IPS DF 6.9 (cell line): ENCODE measurements at regions not wholly inside any gene's neighbourhood (a gene's known extent, or its start where the extent isn't known, plus 50 kb on each side); places are given as distances from the start of the nearest gene placed in this dataset.

Source experiments
- DNase-seq: peaks from one replicate; pipeline ENCODE4 v3.0.0-alpha.2; 2013; ENCODE audit warnings: low read depth, low spot score
- H3K27ac ChIP-seq: one replicate; pipeline ENCODE4 v1.5.1; 2013; ENCODE audit warnings: low read length, control low read depth
- H3K27me3 ChIP-seq: 2 replicates; pipeline ENCODE4 v1.6.1; 2013; ENCODE audit warnings: mild to moderate bottlenecking, low read length; ENCODE audit not compliant: control insufficient read depth, insufficient read depth
- H3K36me3 ChIP-seq: 2 replicates; pipeline ENCODE4 v1.6.1; 2013; ENCODE audit warnings: low read length; ENCODE audit not compliant: control insufficient read depth, insufficient read depth
- H3K4me1 ChIP-seq: 2 replicates; pipeline ENCODE4 v1.6.1; 2013; ENCODE audit warnings: low read length; ENCODE audit not compliant: control insufficient read depth, insufficient read depth
- H3K4me3 ChIP-seq: 2 replicates; pipeline ENCODE4 v1.5.1; 2013; ENCODE audit warnings: mild to moderate bottlenecking, low read length
- H3K9me3 ChIP-seq: 2 replicates; pipeline ENCODE4 v1.6.1; 2013; ENCODE audit warnings: low read length, inconsistent platforms; ENCODE audit not compliant: control insufficient read depth, insufficient read depth
- WGBS: extraction: QIAGEN DNeasy Blood & Tissue Kit; methylation state at CpG from one replicate; pipeline ENCODE4 v1.1.7; 2013; ENCODE audit warnings: mixed read lengths, missing lambda C conversion rate; ENCODE audit not compliant: insufficient read length, insufficient coverage; 5-methylcytosine and 5-hydroxymethylcytosine counted together

- Histone ChIP-seq H3K4me1 (no peaks in the 10 kb centered on the region), H3K27me3 (no peaks in the 10 kb centered on the region), H3K4me3 (no peak overlapping the region), H3K36me3 (no peaks in the 10 kb centered on the region), H3K27ac (no peak overlapping the region), H3K9me3 (no peaks in the 10 kb centered on the region)
- no CpG with 5 or more reads among the region's 4 CpGs for WGBS
- no peak for DNase-seq
Measured at GRCh38 chr5:71838286-71838685, 119.2 kb downstream of the CARTPT start.

- H3K4me3 ChIP-seq: no peak overlapping the region
- H3K36me3 ChIP-seq: no peaks in the 10 kb centered on the region
- DNase-seq: no peak
- H3K27ac ChIP-seq: no peak overlapping the region
- no CpG with 5 or more reads among the region's 6 CpGs for WGBS
- H3K27me3 ChIP-seq: no peaks in the 10 kb centered on the region
- no peaks in the 10 kb centered on the region for H3K9me3 ChIP-seq
- no peaks in the 10 kb centered on the region for H3K4me1 ChIP-seq
Measured at GRCh38 chr5:71839096-71839884, 120.2 kb downstream of the CARTPT start.

GRCh38 chr5:71841107-71841506, 122.0 kb downstream of the CARTPT start:
- WGBS: no CpG with 5 or more reads among the region's 1 CpG
- Histone ChIP-seq H3K36me3 (no peaks in the 10 kb centered on the region), H3K4me1 (no peaks in the 10 kb centered on the region), H3K4me3 (no peak overlapping the region), H3K27me3 (no peaks in the 10 kb centered on the region), H3K9me3 (no peaks in the 10 kb centered on the region), H3K27ac (no peak overlapping the region)
- no peak for DNase-seq

- no peak for DNase-seq
- Histone ChIP-seq H3K4me3 (no peak overlapping the region), H3K4me1 (no peaks in the 10 kb centered on the region), H3K9me3 (no peaks in the 10 kb centered on the region), H3K27ac (no peak overlapping the region), H3K36me3 (no peaks in the 10 kb centered on the region), H3K27me3 (no peaks in the 10 kb centered on the region)
- WGBS: no CpG with 5 or more reads among the region's 3 CpGs
Measured at GRCh38 chr5:71843111-71843510, 124.0 kb downstream of the CARTPT start.

- H3K36me3 ChIP-seq: no peaks in the 10 kb centered on the region
- no peak for DNase-seq
- WGBS: no CpG with 5 or more reads among the region's 3 CpGs
- no peaks in the 10 kb centered on the region for H3K27me3 ChIP-seq
- no peaks in the 10 kb centered on the region for H3K9me3 ChIP-seq
- H3K4me1 ChIP-seq: no peaks in the 10 kb centered on the region
- H3K27ac ChIP-seq: no peak overlapping the region
- no peak overlapping the region for H3K4me3 ChIP-seq
Measured at GRCh38 chr5:71844862-71845261, 125.8 kb downstream of the CARTPT start.

- Histone ChIP-seq H3K4me1 (no peaks in the 10 kb centered on the region; the same call in 1 of the 2 replicates), H3K4me3 (no peak overlapping the region), H3K27ac (no peak overlapping the region), H3K9me3 (no peaks in the 10 kb centered on the region), H3K36me3 (no peaks in the 10 kb centered on the region), H3K27me3 (no peaks in the 10 kb centered on the region)
- DNase-seq: no peak
- no CpG with 5 or more reads among the region's 4 CpGs for WGBS
Measured at GRCh38 chr5:71859515-71859914, 140.4 kb downstream of the CARTPT start.

GRCh38 chr5:71860048-71860447, 141.0 kb downstream of the CARTPT start:
- Histone ChIP-seq H3K27ac (no peak overlapping the region), H3K27me3 (no peaks in the 10 kb centered on the region), H3K4me1 (no peaks in the 10 kb centered on the region; the same call in 1 of the 2 replicates), H3K9me3 (no peaks in the 10 kb centered on the region), H3K36me3 (no peaks in the 10 kb centered on the region), H3K4me3 (no peak overlapping the region)
- no peak for DNase-seq
- WGBS: no CpG with 5 or more reads among the region's 3 CpGs

- H3K4me3 ChIP-seq: no peak overlapping the region
- no peaks in the 10 kb centered on the region for H3K27me3 ChIP-seq
- no peaks in the 10 kb centered on the region for H3K9me3 ChIP-seq
- peaks cover 1% of the 10 kb centered on the region; the same call in 1 of the 2 replicates for H3K4me1 ChIP-seq
- no peak overlapping the region for H3K27ac ChIP-seq
- no CpG with 5 or more reads among the region's 1 CpG for WGBS
- DNase-seq: no peak
- H3K36me3 ChIP-seq: no peaks in the 10 kb centered on the region
Measured at GRCh38 chr5:71861682-71862081, 142.6 kb downstream of the CARTPT start.

- H3K27me3 ChIP-seq: no peaks in the 10 kb centered on the region
- no peak overlapping the region for H3K27ac ChIP-seq
- no peak overlapping the region for H3K4me3 ChIP-seq
- no peak for DNase-seq
- no CpG with 5 or more reads among the region's 1 CpG for WGBS
- H3K4me1 ChIP-seq: peaks cover 1% of the 10 kb centered on the region; the same call in 1 of the 2 replicates
- H3K9me3 ChIP-seq: no peaks in the 10 kb centered on the region
- H3K36me3 ChIP-seq: no peaks in the 10 kb centered on the region
Measured at GRCh38 chr5:71862087-71862486, 143.0 kb downstream of the CARTPT start.

GRCh38 chr5:71862507-71863060, 143.5 kb downstream of the CARTPT start:
- Histone ChIP-seq H3K9me3 (no peaks in the 10 kb centered on the region), H3K27me3 (no peaks in the 10 kb centered on the region), H3K4me1 (peaks cover 1% of the 10 kb centered on the region; the same call in 1 of the 2 replicates), H3K27ac (no peak overlapping the region), H3K4me3 (no peak overlapping the region), H3K36me3 (no peaks in the 10 kb centered on the region)
- no peak for DNase-seq
- WGBS: no CpG with 5 or more reads among the region's 1 CpG
